SK-N-SH (cell line): ENCODE measurements at regions not wholly inside any gene's neighbourhood (a gene's known extent, or its start where the extent isn't known, plus 50 kb on each side); places are given as distances from the start of the nearest gene placed in this dataset.

ENCODE experiments used
- CTCF ChIA-PET: fragments of 300-600, 350-600 bp; formaldehyde crosslinking; extraction: SDS; loops from one replicate; lab custom pipeline; 2021; lab: Yijun Ruan, JAX
- POLR2A ChIA-PET: fragments of 350-600 bp; sonication (Branson Sonifier 250); formaldehyde crosslinking; extraction: SDS; loops from one replicate; lab custom pipeline; 2020; ENCODE audit warnings: antibody characterized with exemption, inconsistent platforms; lab: Yijun Ruan, JAX
- DNase-seq: peaks from one replicate; pipeline ENCODE4 v3.0.0; 2012
- H2AFZ ChIP-seq: fragments of 200-600 bp; sonication (generic); 2 replicates; pipeline ENCODE4 v1.8.1; 2016; ENCODE audit warnings: antibody characterized with exemption, mild to moderate bottlenecking, low read depth
- H3F3A ChIP-seq: fragments of 200-600 bp; sonication (generic); replicated peaks from 2 replicates; pipeline ENCODE3; 2016; ENCODE audit warnings: antibody characterized with exemption, mild to moderate bottlenecking; ENCODE audit not compliant: insufficient read depth
- H3K27ac ChIP-seq, 2 experiments: fragments of 200-500 bp in 1 of 2; fragments of 200-600 bp in 1 of 2; sonication (Bioruptor generic) in 1 of 2; sonication (generic), shearing (Covaris generic) in 1 of 2; 2 replicates each; pipeline versions ENCODE4 v1.5.1 to v1.6.1; 2014 to 2016; ENCODE audit warnings: low read depth in 2 of 2, inconsistent platforms in 1 of 2, low read length in 1 of 2, mild to moderate bottlenecking in 1 of 2, mixed read lengths in 1 of 2
- H3K27me3 ChIP-seq: fragments of 200-600 bp; sonication (generic), shearing (Covaris generic); 2 replicates; pipeline ENCODE4 v1.6.1; 2016; ENCODE audit warnings: mixed run types; ENCODE audit not compliant: insufficient read depth
- H3K36me3 ChIP-seq, 2 experiments: fragments of 200-500 bp in 1 of 2; fragments of 200-600 bp in 1 of 2; sonication (Bioruptor generic) in 1 of 2; sonication (generic) in 1 of 2; replicated peaks in 1 of 2; 2 replicates each; pipeline versions ENCODE3 to v1.5.1; 2014 to 2016; ENCODE audit warnings: low read length in 1 of 2, mild to moderate bottlenecking in 1 of 2; ENCODE audit not compliant: insufficient read depth in 2 of 2, control insufficient read depth in 1 of 2
- H3K4me1 ChIP-seq, 2 experiments: fragments of 200-500 bp in 1 of 2; fragments of 200-600 bp in 1 of 2; sonication (Bioruptor generic) in 1 of 2; sonication (generic), shearing (Covaris generic) in 1 of 2; 2 replicates each; pipeline versions ENCODE4 v1.5.1 to v1.6.1; 2014 to 2016; ENCODE audit warnings: low read depth in 1 of 2, low read length in 1 of 2, mixed run types in 1 of 2; ENCODE audit not compliant: insufficient read depth in 2 of 2, control insufficient read depth in 1 of 2
- H3K4me2 ChIP-seq: fragments of 200-600 bp; sonication (generic), shearing (Covaris generic); 2 replicates; pipeline ENCODE4 v1.6.1; 2017; ENCODE audit warnings: mixed run types
- H3K4me3 ChIP-seq, 2 experiments: fragments of 200-500 bp in 1 of 2; fragments of 200-600 bp in 1 of 2; sonication (Bioruptor generic) in 1 of 2; sonication (generic), shearing (Covaris generic) in 1 of 2; 2 replicates each; pipeline versions ENCODE4 v1.5.1 to v1.8.1; 2014 to 2016; ENCODE audit warnings: low read depth in 2 of 2, inconsistent platforms in 1 of 2, low read length in 1 of 2, mild to moderate bottlenecking in 1 of 2, mixed read lengths in 1 of 2, moderate library complexity in 1 of 2
- H3K79me2 ChIP-seq: fragments of 200-600 bp; sonication (generic); 2 replicates; pipeline ENCODE4 v1.8.1; 2017; ENCODE audit warnings: mild to moderate bottlenecking; ENCODE audit not compliant: insufficient read depth
- H3K9ac ChIP-seq: fragments of 200-600 bp; sonication (generic); 2 replicates; pipeline ENCODE4 v1.6.1; 2017; ENCODE audit warnings: mixed run types
- H3K9me2 ChIP-seq: fragments of 200-600 bp; sonication (generic); 2 replicates; pipeline ENCODE4 v1.6.1; 2017; ENCODE audit warnings: mixed run types
- H3K9me3 ChIP-seq: fragments of 200-600 bp; sonication (generic); 2 replicates; pipeline ENCODE4 v1.6.1; 2017; ENCODE audit warnings: mixed run types, mild to moderate bottlenecking, moderate library complexity
- H4K20me1 ChIP-seq: fragments of 200-600 bp; sonication (generic); 2 replicates; pipeline ENCODE4 v1.6.1; 2017; ENCODE audit warnings: mild to moderate bottlenecking, mixed run types; ENCODE audit not compliant: insufficient read depth
- CHD2 ChIP-seq: fragments of 150-350 bp; IDR thresholded peaks from 2 replicates; pipeline ENCODE4 v1.6.1; 2018; ENCODE audit warnings: low read length; ENCODE audit not compliant: partially characterized antibody
- CTCF ChIP-seq: fragments of 200-600 bp; sonication (generic); IDR thresholded peaks from 2 replicates; pipeline ENCODE4 v1.6.1; 2017; ENCODE audit warnings: antibody characterized with exemption, mild to moderate bottlenecking, moderate library complexity
- EZH2phosphoT487 ChIP-seq: fragments of 200-600 bp; sonication (generic); IDR thresholded peaks from 2 replicates; pipeline ENCODE4 v1.6.1; 2017; ENCODE audit warnings: low read depth, mixed run types, mild to moderate bottlenecking, antibody characterized with exemption, moderate library complexity, borderline replicate concordance
- GATA2 ChIP-seq: sonication (generic); formaldehyde crosslinking; IDR thresholded peaks from 2 replicates; pipeline ENCODE4 v1.5.0; 2020; ENCODE audit warnings: mild to moderate bottlenecking, missing genetic modification reagents
- JUND ChIP-seq: IDR thresholded peaks from 2 replicates; pipeline ENCODE4 v1.4.0; 2012
- MEF2A ChIP-seq: IDR thresholded peaks from 2 replicates; pipeline ENCODE4 v1.4.0; 2012; ENCODE audit warnings: low read depth, borderline replicate concordance
- PBX3 ChIP-seq: IDR thresholded peaks from 2 replicates; pipeline ENCODE4; 2012
- RAD21 ChIP-seq: IDR thresholded peaks from 2 replicates; pipeline ENCODE4 v1.6.1; 2012; ENCODE audit warnings: mild to moderate bottlenecking, low read length
- REST ChIP-seq: IDR thresholded peaks from 2 replicates; pipeline ENCODE4 v1.6.1; 2012; ENCODE audit warnings: mild to moderate bottlenecking, low read depth, low read length, moderate library complexity
- RFX5 ChIP-seq: IDR thresholded peaks from 2 replicates; pipeline ENCODE4 v1.6.1; 2012; ENCODE audit warnings: mild to moderate bottlenecking, improper control_type of control experiment, low read length
- SIN3A ChIP-seq: IDR thresholded peaks from 2 replicates; pipeline ENCODE4 v1.6.1; 2012; ENCODE audit warnings: low read depth, mild to moderate bottlenecking, low read length, moderate library complexity, borderline replicate concordance
- SMC3 ChIP-seq: IDR thresholded peaks from 2 replicates; pipeline ENCODE4 v1.6.1; 2012; ENCODE audit warnings: low read depth, low read length, improper control_type of control experiment
- TAF1 ChIP-seq: IDR thresholded peaks from 2 replicates; pipeline ENCODE4 v1.6.1; 2012; ENCODE audit warnings: low read depth, mild to moderate bottlenecking, low read length, moderate library complexity, borderline replicate concordance
- TEAD4 ChIP-seq: IDR thresholded peaks from 2 replicates; pipeline ENCODE4 v1.4.0; 2012; ENCODE audit warnings: mild to moderate bottlenecking, borderline replicate concordance; ENCODE audit not compliant: insufficient read depth
- USF1 ChIP-seq: IDR thresholded peaks from 2 replicates; pipeline ENCODE4 v1.4.0; 2012; ENCODE audit warnings: low read depth, borderline replicate concordance
- ZBTB33 ChIP-seq: IDR thresholded peaks from 2 replicates; pipeline ENCODE4 v1.4.0; 2012; ENCODE audit warnings: low read depth, borderline replicate concordance
- WGBS: methylation state at CpG from one replicate; pipeline ENCODE4 v1.1.6; 2017; ENCODE audit warnings: low lambda C conversion rate; 5-methylcytosine and 5-hydroxymethylcytosine counted together

GRCh38 chr17:14744761-14745473 is 444.0 kb downstream of the HS3ST3B1 start:
- Histone ChIP-seq H3K9ac (no peak overlapping the region), H3K27ac (no peak overlapping the region), H2AFZ (no peak overlapping the region), H3K4me1 (no peaks in the 10 kb centered on the region), H3K9me2 (no peaks in the 10 kb centered on the region), H4K20me1 (no peaks in the 10 kb centered on the region), H3K4me3 (no peak overlapping the region), H3K36me3 (no peaks in the 10 kb centered on the region), H3F3A (no peaks in the 10 kb centered on the region), H3K4me2 (no peak overlapping the region), H3K27me3 (peaks cover 6% of the 10 kb centered on the region; the same call in 1 of the 2 replicates), H3K79me2 (no peaks in the 10 kb centered on the region), H3K9me3 (no peaks in the 10 kb centered on the region)
- no peak for DNase-seq
- TF ChIP-seq PBX3: no peak
- TF ChIP-seq RFX5: no peak
- no peak for TF ChIP-seq TAF1
- TF ChIP-seq SIN3A: no peak
- TF ChIP-seq JUND: no peak
- ChIA-PET CTCF (no interaction called here), POLR2A (no interaction called here)
- WGBS: 9% methylated on average over 4 of the region's 4 CpGs

DNA sequence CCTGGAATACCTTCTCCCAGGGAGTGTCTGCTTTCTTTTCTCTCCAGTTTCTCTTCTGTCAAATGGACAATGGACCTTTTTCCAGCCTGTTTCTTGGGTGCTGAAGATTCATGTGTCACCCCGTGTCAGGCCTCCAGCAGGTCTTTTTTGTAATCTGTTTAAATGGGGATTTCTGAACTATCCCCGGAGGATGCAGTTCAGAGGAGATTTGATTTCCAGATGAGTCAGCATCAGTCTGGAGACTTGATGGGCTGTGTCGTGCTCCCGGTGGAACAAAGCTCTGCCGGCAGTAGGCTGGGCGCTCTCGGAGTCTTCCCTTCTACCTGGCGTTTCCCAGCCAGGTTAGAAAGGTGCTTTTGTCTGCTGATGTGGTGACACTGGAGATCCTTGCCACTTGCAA is 440.6 kb downstream of the HS3ST3B1 start:
- no peaks in the 10 kb centered on the region for H3K79me2 ChIP-seq
- 8% methylated on average over 8 of the region's 8 CpGs for WGBS
- no peaks in the 10 kb centered on the region for H3K4me1 ChIP-seq
- POLR2A ChIA-PET: no interaction called here
- no peak overlapping the region for H3K27ac ChIP-seq
- H3K9ac ChIP-seq: no peak overlapping the region
- no peak overlapping the region for H3K4me3 ChIP-seq
- no peaks in the 10 kb centered on the region for H3K9me2 ChIP-seq
- no peaks in the 10 kb centered on the region for H3F3A ChIP-seq
- no peak overlapping the region for H3K4me2 ChIP-seq
- H3K9me3 ChIP-seq: no peaks in the 10 kb centered on the region
- H3K36me3 ChIP-seq: no peaks in the 10 kb centered on the region
- no peak overlapping the region for H2AFZ ChIP-seq
- DNase-seq: no peak
- no peaks in the 10 kb centered on the region for H4K20me1 ChIP-seq
- H3K27me3 ChIP-seq: peaks cover 6% of the 10 kb centered on the region; the same call in 1 of the 2 replicates
- CTCF ChIA-PET: no interaction called here
- TF ChIP-seq PBX3 (no peak), CTCF (no peak), ZBTB33 (no peak), JUND (no peak), TEAD4 (no peak), REST (no peak), EZH2phosphoT487 (no peak), SMC3 (no peak), CHD2 (no peak), GATA2 (CRISPR knock-in tag) (no peak), MEF2A (no peak), USF1 (no peak), RAD21 (no peak)
